B cell (primary cell): ENCODE measurements at regions not wholly inside any gene's neighbourhood (a gene's known extent, or its start where the extent isn't known, plus 50 kb on each side); places are given as distances from the start of the nearest gene placed in this dataset.

Source experiments
- ATAC-seq: fragments of 200-7000 bp; cut with Tn5 transposase; one replicate; pipeline ENCODE4 v1.10.0; 2021; ENCODE audit warnings: low read depth, mild to moderate bottlenecking, moderate number of reproducible peaks, moderate library complexity
- CTCF ChIA-PET: fragments of 350-600 bp; sonication (Branson Sonifier 250); formaldehyde crosslinking; loops from one replicate; lab custom pipeline; 2021; ENCODE audit warnings: antibody characterized with exemption, inconsistent platforms; lab: Charles Lee
- POLR2A ChIA-PET: fragments of 350-600 bp; sonication (Branson Sonifier 250); formaldehyde crosslinking; loops from one replicate; lab custom pipeline; 2021; ENCODE audit warnings: antibody characterized with exemption; lab: Charles Lee
- DNase-seq: peaks from one replicate; pipeline ENCODE4 v3.0.0; 2013
- H2AFZ ChIP-seq: 2 replicates; pipeline ENCODE4 v1.6.1; 2012; ENCODE audit warnings: mild to moderate bottlenecking, low read depth, low read length; ENCODE audit not compliant: insufficient read depth, poor library complexity, severe bottlenecking
- H3K27ac ChIP-seq, 2 donors: 1 replicate in 1 of 2; 2 replicates in 1 of 2; pipeline ENCODE4 v1.5.1; 2012 to 2013; ENCODE audit warnings: low read length in 2 of 2, mild to moderate bottlenecking in 2 of 2, moderate library complexity in 1 of 2
- H3K27me3 ChIP-seq, 4 experiments: fragments of 200-600 bp in 1 of 4; sonication (generic) in 1 of 4; replicated peaks in 1 of 4; 1 replicate in 2 of 4; 2 replicates in 2 of 4; pipeline versions ENCODE4 v1.6.1 to v1.7.0; 2013 to 2016; ENCODE audit warnings: low read length in 3 of 4, mild to moderate bottlenecking in 2 of 4, mixed read lengths in 1 of 4, moderate library complexity in 1 of 4; ENCODE audit not compliant: insufficient read depth in 4 of 4, control insufficient read depth in 3 of 4; ENCODE audit errors: control extremely low read depth in 1 of 4
- H3K36me3 ChIP-seq, 2 experiments: replicated peaks in 1 of 2; 1 replicate in 1 of 2; 2 replicates in 1 of 2; pipeline versions ENCODE4 v1.6.1 to v1.7.1; 2013; ENCODE audit warnings: low read length in 1 of 2; ENCODE audit not compliant: insufficient read depth in 2 of 2, control insufficient read depth in 1 of 2; ENCODE audit errors: control extremely low read depth in 1 of 2, extremely low read depth in 1 of 2
- H3K4me1 ChIP-seq, 2 donors: fragments of 200-600 bp in 1 of 2; sonication (generic) in 1 of 2; 1 replicate in 1 of 2; 2 replicates in 1 of 2; pipeline versions ENCODE4 v1.5.1 to v1.6.1; 2013 to 2017; ENCODE audit warnings: low read length in 2 of 2; ENCODE audit not compliant: control insufficient read depth in 2 of 2, insufficient read depth in 2 of 2
- H3K4me2 ChIP-seq: replicated peaks from 2 replicates; pipeline ENCODE3; 2012; ENCODE audit warnings: mild to moderate bottlenecking, low read depth, low read length; ENCODE audit not compliant: poor library complexity, severe bottlenecking
- H3K4me3 ChIP-seq, 5 experiments: fragments of 200-600 bp in 1 of 5; sonication (generic) in 1 of 5; 1 replicate in 3 of 5; 2 replicates in 2 of 5; pipeline versions ENCODE4 v1.5.1 to v1.7.0; 2011 to 2016; ENCODE audit warnings: low read length in 4 of 5, mild to moderate bottlenecking in 4 of 5, low read depth in 2 of 5, control low read depth in 1 of 5, moderate library complexity in 1 of 5; ENCODE audit not compliant: insufficient read depth in 1 of 5; ENCODE audit errors: control extremely low read depth in 1 of 5, extremely low read depth in 1 of 5
- H3K79me2 ChIP-seq: fragments of 200-600 bp; sonication (generic); one replicate; pipeline ENCODE4 v1.6.0; 2016; ENCODE audit warnings: low read length; ENCODE audit not compliant: control insufficient read depth, insufficient read depth
- H3K9ac ChIP-seq: fragments of 200-600 bp; sonication (generic); 2 replicates; pipeline ENCODE4 v1.6.1; 2017; ENCODE audit warnings: mild to moderate bottlenecking, low read length, moderate library complexity
- H3K9me3 ChIP-seq, 3 donors: one replicate each; pipeline versions ENCODE4 v1.6.1 to v1.7.1; 2013; ENCODE audit warnings: low read length in 2 of 3; ENCODE audit not compliant: control insufficient read depth in 2 of 3, insufficient read depth in 1 of 3; ENCODE audit errors: control extremely low read depth in 1 of 3
- H4K20me1 ChIP-seq: 2 replicates; pipeline ENCODE4 v1.6.0; 2012; ENCODE audit warnings: mild to moderate bottlenecking, low read length; ENCODE audit not compliant: insufficient read depth, control insufficient read depth, poor library complexity, severe bottlenecking
- H3K27ac Mint-ChIP-seq: one replicate; pipeline ENCODE4 v1.8.0; 2021; ENCODE audit warnings: mixed read lengths
- H3K27me3 Mint-ChIP-seq: one replicate; pipeline ENCODE4 v1.8.0; 2021; ENCODE audit warnings: mixed read lengths
- H3K4me1 Mint-ChIP-seq: one replicate; pipeline ENCODE4 v1.8.0; 2021; ENCODE audit warnings: mixed read lengths
- H3K4me3 Mint-ChIP-seq: one replicate; pipeline ENCODE4 v1.8.0; 2021; ENCODE audit warnings: mixed read lengths
- H3K9me3 Mint-ChIP-seq: one replicate; pipeline ENCODE4 v1.8.0; 2022; ENCODE audit warnings: mixed read lengths; ENCODE audit not compliant: insufficient read depth
- CTCF ChIP-seq: fragments of 200-600 bp; IDR thresholded peaks from one replicate; pipeline ENCODE4 v1.8.0; 2022; ENCODE audit warnings: antibody characterized with exemption, mild to moderate bottlenecking
- EZH2 ChIP-seq: IDR thresholded peaks from 2 replicates; pipeline ENCODE4 v1.6.1; 2012; ENCODE audit warnings: borderline replicate concordance, low read depth, mild to moderate bottlenecking, moderate library complexity, low read length; ENCODE audit not compliant: insufficient read depth, poor library complexity, severe bottlenecking
- WGBS: methylation state at CpG from one replicate; pipeline ENCODE4 v1.1.5; 2013; ENCODE audit warnings: missing lambda C conversion rate; ENCODE audit not compliant: insufficient coverage; 5-methylcytosine and 5-hydroxymethylcytosine counted together
- intact Hi-C: fragments of 100-400 bp; cut with micrococcal nuclease; formaldehyde crosslinking; loops from one replicate; pipeline ENCODE4 v1.10.0; 2022

GRCh38 chr16:52141871-52142270 lies 405.1 kb downstream of the TOX3 start:
- Histone ChIP-seq H3K27me3 (no peaks in the 10 kb centered on the region), H3K9me3 (no peaks in the 10 kb centered on the region), H3K27ac (no peak overlapping the region), H3K4me1 (no peaks in the 10 kb centered on the region), H3K4me3 (no peak overlapping the region), H3K79me2 (no peaks in the 10 kb centered on the region), H3K9ac (no peak overlapping the region), H3K36me3 (no peaks in the 10 kb centered on the region), H2AFZ (no peak overlapping the region), H3K4me2 (no peak overlapping the region), H4K20me1 (no peaks in the 10 kb centered on the region)
- CTCF ChIA-PET = no interaction called here
- TF ChIP-seq CTCF (no peak), EZH2 (no peak)
- no peak for ATAC-seq
- Mint-ChIP-seq H3K4me1 (no peaks in the 10 kb centered on the region), H3K27ac (no peak overlapping the region), H3K9me3 (peaks cover 4% of the 10 kb centered on the region), H3K27me3 (no peaks in the 10 kb centered on the region), H3K4me3 (no peak overlapping the region)
- DNase-seq = no peak
- POLR2A ChIA-PET = no interaction called here
- WGBS = 60% methylated on average over 1 of the region's 4 CpGs
- intact Hi-C loops = no loop called here

- no peak overlapping the region for H3K4me3 Mint-ChIP-seq
- Histone ChIP-seq H3K4me3 (no peak overlapping the region), H3K27ac (no peak overlapping the region), H4K20me1 (no peaks in the 10 kb centered on the region), H3K79me2 (no peaks in the 10 kb centered on the region), H3K27me3 (no peaks in the 10 kb centered on the region), H3K36me3 (no peaks in the 10 kb centered on the region), H3K9me3 (peaks cover 0 to 2% (median 0%) of the 10 kb centered on the region in 3 donors), H2AFZ (no peak overlapping the region), H3K9ac (no peak overlapping the region), H3K4me2 (no peak overlapping the region), H3K4me1 (no peaks in the 10 kb centered on the region)
- H3K27me3 Mint-ChIP-seq = no peaks in the 10 kb centered on the region
- H3K9me3 Mint-ChIP-seq = no peaks in the 10 kb centered on the region
- no peak for DNase-seq
- ChIA-PET CTCF (interaction anchor here (0.7 kb wide), 1 partner anchor 13 kb away, joined by 6 read pairs; no protein-coding TSS in a partner anchor), POLR2A (no interaction called here)
- TF ChIP-seq CTCF (no peak), EZH2 (no peak)
- intact Hi-C loops = no loop called here
- 20% methylated on average over 2 of the region's 3 CpGs for WGBS
- ATAC-seq = no peak
- H3K27ac Mint-ChIP-seq = no peak overlapping the region
- no peaks in the 10 kb centered on the region for H3K4me1 Mint-ChIP-seq
Observed at GRCh38 chr16:52128361-52128760, 418.6 kb downstream of the TOX3 start.
